Activated naive CD8-positive, alpha-beta T cell treated with anti-CD3 and anti-CD28 coated beads, Interleukin-2, amount 10 ng/mL, durations not matched to agents 7 days and 5 days (primary cell): ENCODE measurements at regions not wholly inside any gene's neighbourhood (a gene's known extent, or its start where the extent isn't known, plus 50 kb on each side); places are given as distances from the start of the nearest gene placed in this dataset.

Experiments
- ATAC-seq: fragments of 150-1000 bp; cut with Tn5 transposase; one replicate; pipeline ENCODE4 v1.10.0; 2021; ENCODE audit warnings: low read depth, moderate library complexity
- POLR2A ChIA-PET: fragments of 350-600 bp; sonication (Branson Sonifier 250); formaldehyde crosslinking; loops from one replicate; lab custom pipeline; 2021; ENCODE audit warnings: antibody characterized with exemption; lab: Charles Lee
- DNase-seq: peaks from one replicate; pipeline ENCODE4 v3.0.0; 2021
- H3K27ac Mint-ChIP-seq: one replicate; pipeline ENCODE4 v1.8.0; 2022; ENCODE audit warnings: mild to moderate bottlenecking, mixed read lengths
- H3K27me3 Mint-ChIP-seq: one replicate; pipeline ENCODE4 v1.8.0; 2022; ENCODE audit warnings: mild to moderate bottlenecking, moderate library complexity, mixed read lengths
- H3K36me3 Mint-ChIP-seq: one replicate; pipeline ENCODE4 v1.8.0; 2021; ENCODE audit warnings: mild to moderate bottlenecking, mixed read lengths
- H3K4me1 Mint-ChIP-seq: one replicate; pipeline ENCODE4 v1.8.0; 2021; ENCODE audit warnings: mixed read lengths
- H3K4me3 Mint-ChIP-seq: one replicate; pipeline ENCODE4 v1.8.0; 2022; ENCODE audit warnings: mild to moderate bottlenecking, moderate library complexity, mixed read lengths
- H3K9me3 Mint-ChIP-seq: one replicate; pipeline ENCODE4 v1.8.0; 2021; ENCODE audit warnings: mixed read lengths

- Mint-ChIP-seq H3K36me3 (peaks cover 30% of the 10 kb centered on the region), H3K27me3 (peaks cover 4% of the 10 kb centered on the region), H3K4me3 (peak overlapping the region; percentile 39), H3K27ac (peak overlapping the region; percentile 74), H3K9me3 (peaks cover 16% of the 10 kb centered on the region), H3K4me1 (peaks cover 12% of the 10 kb centered on the region)
- POLR2A ChIA-PET = no interaction called here
- peak; percentile 73 for ATAC-seq
- DNase-seq = no peak
Measured at GRCh38 chr5:54927097-54927746, 58.2 kb downstream of the ESM1 start.

GRCh38 chr5:54924487-54924886 lies 60.9 kb downstream of the ESM1 start:
- POLR2A ChIA-PET = no interaction called here
- ATAC-seq (no peak), DNase-seq (no peak)
- H3K4me3 Mint-ChIP-seq = no peak overlapping the region
- peaks cover 43% of the 10 kb centered on the region for H3K36me3 Mint-ChIP-seq
- peaks cover 29% of the 10 kb centered on the region for H3K9me3 Mint-ChIP-seq
- peaks cover 12% of the 10 kb centered on the region for H3K4me1 Mint-ChIP-seq
- peaks cover 18% of the 10 kb centered on the region for H3K27me3 Mint-ChIP-seq
- H3K27ac Mint-ChIP-seq = no peak overlapping the region

DNA sequence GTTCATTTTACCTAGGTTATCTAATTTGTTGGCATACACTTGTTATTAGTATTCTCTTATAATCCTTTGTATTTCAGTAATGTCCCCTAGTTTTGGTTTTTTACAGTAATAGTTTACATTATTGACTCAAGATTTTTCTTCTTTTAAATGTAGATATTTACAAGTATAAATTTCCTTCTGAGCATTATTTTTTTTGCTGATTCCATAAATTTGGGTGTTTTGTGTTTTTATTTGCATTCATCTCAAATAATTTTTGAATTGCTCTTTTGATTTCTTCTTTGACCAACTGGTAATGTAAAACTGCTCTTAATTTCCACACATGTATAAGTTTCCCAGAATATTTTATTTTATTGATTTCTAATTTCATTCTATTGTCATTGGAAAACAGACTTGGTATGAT lies 68.1 kb downstream of the ESM1 start:
- POLR2A ChIA-PET = no interaction called here

GRCh38 chr5:54915466-54916027 lies 69.8 kb downstream of the ESM1 start:
- Mint-ChIP-seq H3K27ac (no peak overlapping the region), H3K4me1 (no peaks in the 10 kb centered on the region), H3K27me3 (peaks cover 38% of the 10 kb centered on the region), H3K36me3 (peaks cover 7% of the 10 kb centered on the region), H3K9me3 (peaks cover 8% of the 10 kb centered on the region), H3K4me3 (no peak overlapping the region)
- ATAC-seq (no peak), DNase-seq (no peak)
- POLR2A ChIA-PET = interaction anchor here (0.5 kb wide), 1 partner anchor 220 kb away, joined by 3 read pairs; no protein-coding TSS in a partner anchor

More for the DNA sequence above, 68.1 kb downstream of the ESM1 start:
- peaks cover 18% of the 10 kb centered on the region for H3K36me3 Mint-ChIP-seq
- H3K9me3 Mint-ChIP-seq = peaks cover 16% of the 10 kb centered on the region
- DNase-seq = no peak
- H3K27me3 Mint-ChIP-seq = peaks cover 45% of the 10 kb centered on the region
- H3K4me3 Mint-ChIP-seq = no peak overlapping the region
- H3K4me1 Mint-ChIP-seq = no peaks in the 10 kb centered on the region
- H3K27ac Mint-ChIP-seq = no peak overlapping the region
- ATAC-seq = no peak

DNA sequence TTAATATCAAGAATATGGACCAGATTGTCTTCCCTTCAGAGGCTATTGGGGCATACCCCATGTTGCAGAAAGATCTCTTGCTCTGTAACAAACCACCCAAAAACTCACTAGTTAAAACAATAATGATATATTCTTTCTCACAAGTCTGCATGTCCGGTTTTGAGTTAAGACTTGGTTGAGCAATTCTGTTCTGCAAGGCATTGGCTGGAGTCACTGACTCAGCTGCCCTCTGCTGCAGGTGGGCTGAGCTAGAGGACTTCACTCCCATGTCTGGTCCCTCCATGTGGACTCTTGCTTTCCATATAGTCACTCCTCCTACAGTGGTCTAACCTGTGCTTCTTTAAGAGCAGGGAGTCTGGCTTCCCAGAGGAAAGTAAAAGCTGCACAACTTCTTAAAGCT lies 73.4 kb downstream of the ESM1 start:
- Mint-ChIP-seq H3K4me3 (no peak overlapping the region), H3K36me3 (peaks cover 4% of the 10 kb centered on the region), H3K9me3 (no peaks in the 10 kb centered on the region), H3K27me3 (peaks cover 39% of the 10 kb centered on the region), H3K4me1 (peaks cover 20% of the 10 kb centered on the region), H3K27ac (no peak overlapping the region)
- no peak for ATAC-seq
- POLR2A ChIA-PET = no interaction called here
- no peak for DNase-seq

DNA sequence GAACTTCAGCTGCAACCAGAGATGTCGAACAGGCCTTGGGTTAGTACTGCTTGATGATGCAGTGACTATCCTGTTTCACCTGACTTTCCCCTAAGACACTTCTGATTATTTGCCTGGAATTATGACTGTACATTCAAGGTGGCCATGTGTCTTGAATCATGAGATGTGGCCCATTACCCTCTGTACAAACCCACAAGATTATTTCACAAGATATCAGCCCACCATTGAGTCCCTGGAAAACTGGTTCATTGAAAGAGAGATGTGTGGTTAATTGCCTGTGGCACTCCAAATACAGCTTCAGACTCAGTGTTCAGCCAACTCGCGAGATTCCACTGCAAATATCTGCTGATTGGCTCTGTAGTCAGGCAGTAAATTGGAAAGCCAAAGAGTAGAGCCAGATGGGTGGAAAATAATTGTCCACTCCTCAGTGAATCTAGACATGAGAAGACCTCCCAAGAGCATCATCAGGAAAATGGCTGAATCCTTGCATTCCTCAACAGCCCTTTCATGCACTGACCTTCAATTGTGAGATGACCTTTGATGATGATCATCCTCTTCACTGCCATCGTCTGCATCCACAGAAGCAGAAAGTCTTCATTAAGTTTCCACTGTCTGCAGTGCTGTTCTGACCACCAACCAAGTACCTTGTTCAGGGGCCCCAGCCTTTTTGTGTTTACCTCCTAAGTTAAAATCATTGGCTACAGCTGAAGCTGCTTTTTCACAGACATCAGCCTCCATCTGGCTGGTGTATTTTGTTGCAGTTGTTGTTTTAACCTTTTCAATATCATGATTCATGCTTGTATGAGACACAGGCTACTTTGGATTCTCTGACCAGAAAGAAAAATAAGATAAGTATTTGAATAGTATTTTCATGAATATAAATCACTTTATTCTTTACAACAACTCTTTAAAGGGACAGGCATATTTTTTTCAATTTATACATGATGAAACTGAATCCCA lies 75.2 kb downstream of the ESM1 start:
- Mint-ChIP-seq H3K4me3 (no peak overlapping the region), H3K27ac (no peak overlapping the region), H3K27me3 (peaks cover 24% of the 10 kb centered on the region), H3K9me3 (no peaks in the 10 kb centered on the region), H3K4me1 (peaks cover 31% of the 10 kb centered on the region), H3K36me3 (peaks cover 4% of the 10 kb centered on the region)
- POLR2A ChIA-PET = no interaction called here
- no peak for DNase-seq
- no peak for ATAC-seq

DNA sequence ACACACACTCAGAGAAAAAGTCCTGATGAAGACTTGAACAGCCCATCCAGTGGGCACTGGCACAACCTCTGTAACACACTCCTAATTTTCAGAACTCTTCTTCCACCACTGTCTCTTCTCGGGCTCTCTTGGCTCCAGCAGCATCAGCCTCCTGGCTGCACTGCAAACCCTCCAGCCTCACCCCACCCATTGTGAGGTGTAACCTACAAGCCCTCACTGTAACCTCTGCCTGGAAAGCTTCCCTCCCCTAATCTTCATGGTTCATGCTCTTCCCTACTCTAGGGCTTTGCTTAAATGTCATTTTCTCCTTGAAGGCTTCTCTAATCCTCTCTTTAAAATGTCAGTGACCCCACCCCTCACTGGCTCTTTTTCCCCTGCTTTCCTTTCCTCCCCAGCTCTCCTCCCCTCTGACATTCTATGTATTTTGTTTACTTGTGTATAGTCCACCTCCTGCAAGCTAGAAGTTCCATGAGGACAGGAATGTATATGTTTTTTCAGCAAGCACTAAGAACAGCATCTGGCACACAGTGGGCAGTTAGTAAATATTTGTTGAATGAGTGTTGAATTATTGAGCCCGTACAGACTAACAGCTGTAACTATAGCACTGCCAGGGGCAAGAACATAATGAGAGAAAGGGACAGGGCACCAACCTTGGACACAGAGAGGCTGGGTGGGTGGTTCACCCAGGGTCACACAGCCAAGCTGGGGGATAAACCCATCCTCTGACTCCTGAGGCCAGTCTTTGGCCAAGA lies 76.4 kb downstream of the ESM1 start:
- ATAC-seq (no peak), DNase-seq (no peak)
- H3K27ac Mint-ChIP-seq = peak overlapping the region; percentile 35
- H3K4me1 Mint-ChIP-seq = peaks cover 37% of the 10 kb centered on the region
- peaks cover 4% of the 10 kb centered on the region for H3K36me3 Mint-ChIP-seq
- no peaks in the 10 kb centered on the region for H3K9me3 Mint-ChIP-seq
- no peak overlapping the region for H3K4me3 Mint-ChIP-seq
- H3K27me3 Mint-ChIP-seq = peaks cover 17% of the 10 kb centered on the region
- POLR2A ChIA-PET = interaction anchor here (1.2 kb wide), 1 partner anchor 194 kb away, joined by 3 read pairs; no protein-coding TSS in a partner anchor

- no peak overlapping the region for H3K27ac Mint-ChIP-seq
- peaks cover 58% of the 10 kb centered on the region for H3K4me1 Mint-ChIP-seq
- H3K36me3 Mint-ChIP-seq = peaks cover 4% of the 10 kb centered on the region
- POLR2A ChIA-PET = interaction anchor here (0.9 to 1.6 kb wide), 6 partner anchors 38 to 254 kb away, joined by 3 to 5 read pairs (median 4); partner anchors contain the start of gene GPX8
- DNase-seq (peak; percentile 71), ATAC-seq (no peak)
- H3K4me3 Mint-ChIP-seq = no peak overlapping the region
- H3K9me3 Mint-ChIP-seq = no peaks in the 10 kb centered on the region
- peaks cover 13% of the 10 kb centered on the region for H3K27me3 Mint-ChIP-seq
Measured at GRCh38 chr5:54905942-54906537, 79.4 kb downstream of the ESM1 start.

GRCh38 chr5:54905246-54905795 lies 80.1 kb downstream of the ESM1 start:
- no peak for DNase-seq
- Mint-ChIP-seq H3K36me3 (peaks cover 4% of the 10 kb centered on the region), H3K4me1 (peaks cover 56% of the 10 kb centered on the region), H3K9me3 (no peaks in the 10 kb centered on the region), H3K27me3 (peaks cover 14% of the 10 kb centered on the region), H3K27ac (no peak overlapping the region), H3K4me3 (no peak overlapping the region)
- POLR2A ChIA-PET = interaction anchor here (0.9 to 1.1 kb wide), 3 partner anchors 39 to 254 kb away, joined by 3 to 4 read pairs (median 3); partner anchors contain the start of gene GPX8
- no peak for ATAC-seq

DNA sequence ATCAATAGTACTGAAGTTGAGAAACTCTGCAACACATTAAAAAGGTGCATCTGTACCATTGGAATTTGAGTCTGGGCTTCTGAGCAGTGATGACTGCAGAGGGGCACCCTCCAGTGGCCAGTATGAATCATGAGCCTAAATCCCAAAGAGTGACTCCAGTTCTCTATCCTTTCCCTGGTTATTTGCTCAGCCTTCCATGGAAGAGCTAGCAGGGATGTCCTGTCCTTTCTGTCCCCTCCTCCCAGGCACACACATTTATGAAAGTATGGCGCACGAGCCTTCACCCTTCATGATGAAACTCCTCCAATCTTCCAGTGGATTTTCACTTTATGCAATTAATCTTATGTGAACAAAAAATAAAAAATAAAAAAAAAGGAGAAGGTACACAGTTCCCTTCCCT lies 81.0 kb downstream of the ESM1 start:
- no peak for ATAC-seq
- DNase-seq = no peak
- POLR2A ChIA-PET = no interaction called here
- peaks cover 17% of the 10 kb centered on the region for H3K27me3 Mint-ChIP-seq
- H3K36me3 Mint-ChIP-seq = peaks cover 7% of the 10 kb centered on the region
- H3K4me1 Mint-ChIP-seq = peaks cover 51% of the 10 kb centered on the region
- H3K9me3 Mint-ChIP-seq = no peaks in the 10 kb centered on the region
- no peak overlapping the region for H3K27ac Mint-ChIP-seq
- no peak overlapping the region for H3K4me3 Mint-ChIP-seq

DNA sequence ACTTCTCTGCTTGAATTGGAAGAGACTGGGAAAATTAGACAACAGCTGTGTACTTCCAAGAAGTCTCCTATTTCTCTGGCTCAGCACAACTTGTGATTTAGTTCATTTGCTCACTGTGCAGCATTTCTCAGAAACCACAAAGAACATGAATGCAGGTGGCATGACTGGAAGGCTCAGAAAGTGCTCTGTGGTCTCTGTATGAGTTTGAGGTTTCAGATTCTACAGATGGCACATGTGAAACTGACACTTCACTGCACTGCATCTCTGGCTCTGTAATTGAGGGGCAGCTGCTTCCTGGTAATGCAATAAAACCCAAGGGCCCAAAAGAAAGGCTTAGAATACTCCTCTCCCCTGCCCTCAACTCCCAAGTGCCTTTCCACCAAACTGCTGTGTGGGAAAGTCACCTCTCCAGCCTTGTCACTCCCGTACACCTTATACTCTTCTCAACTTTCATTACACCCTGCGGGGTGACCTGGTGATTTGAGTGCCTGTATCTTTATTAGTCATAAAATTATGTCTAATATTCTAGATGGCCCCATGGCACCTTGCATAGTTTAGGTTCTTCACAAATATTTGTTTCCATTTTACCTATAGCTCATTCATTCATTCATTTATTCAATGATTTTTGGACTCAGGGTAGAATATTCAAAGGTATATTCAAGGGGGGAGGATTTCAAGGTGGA lies 82.5 kb downstream of the ESM1 start:
- POLR2A ChIA-PET = interaction anchor here (0.6 to 1.5 kb wide), 2 partner anchors 57 to 296 kb away, joined by 3 read pairs; no protein-coding TSS in a partner anchor
- H3K27ac Mint-ChIP-seq = peak overlapping the region; percentile 18
- ATAC-seq = peak; percentile 98
- DNase-seq = no peak
- H3K4me1 Mint-ChIP-seq = peaks cover 41% of the 10 kb centered on the region
- H3K36me3 Mint-ChIP-seq = peaks cover 4% of the 10 kb centered on the region
- H3K27me3 Mint-ChIP-seq = peaks cover 16% of the 10 kb centered on the region
- H3K9me3 Mint-ChIP-seq = no peaks in the 10 kb centered on the region
- peak overlapping the region; percentile 62 for H3K4me3 Mint-ChIP-seq
